ENCODE measurements at regions not wholly inside any gene's neighbourhood (a gene's known extent, or its start where the extent isn't known, plus 50 kb on each side); places are given as distances from the start of the nearest gene placed in this dataset.

- no peak for DNase-seq (ENCODE audit: low spot score)
Observed at GRCh38 chrX:96311366-96311765, 373.3 kb upstream of the DIAPH2 start.

- peak; percentile 1 for DNase-seq (ENCODE audit: low spot score)
Observed at GRCh38 chrX:96314985-96315384, 369.7 kb upstream of the DIAPH2 start.

GRCh38 chrX:96361844-96362243 lies 322.8 kb upstream of the DIAPH2 start:
- no peak for DNase-seq (ENCODE audit: low spot score)

DNA sequence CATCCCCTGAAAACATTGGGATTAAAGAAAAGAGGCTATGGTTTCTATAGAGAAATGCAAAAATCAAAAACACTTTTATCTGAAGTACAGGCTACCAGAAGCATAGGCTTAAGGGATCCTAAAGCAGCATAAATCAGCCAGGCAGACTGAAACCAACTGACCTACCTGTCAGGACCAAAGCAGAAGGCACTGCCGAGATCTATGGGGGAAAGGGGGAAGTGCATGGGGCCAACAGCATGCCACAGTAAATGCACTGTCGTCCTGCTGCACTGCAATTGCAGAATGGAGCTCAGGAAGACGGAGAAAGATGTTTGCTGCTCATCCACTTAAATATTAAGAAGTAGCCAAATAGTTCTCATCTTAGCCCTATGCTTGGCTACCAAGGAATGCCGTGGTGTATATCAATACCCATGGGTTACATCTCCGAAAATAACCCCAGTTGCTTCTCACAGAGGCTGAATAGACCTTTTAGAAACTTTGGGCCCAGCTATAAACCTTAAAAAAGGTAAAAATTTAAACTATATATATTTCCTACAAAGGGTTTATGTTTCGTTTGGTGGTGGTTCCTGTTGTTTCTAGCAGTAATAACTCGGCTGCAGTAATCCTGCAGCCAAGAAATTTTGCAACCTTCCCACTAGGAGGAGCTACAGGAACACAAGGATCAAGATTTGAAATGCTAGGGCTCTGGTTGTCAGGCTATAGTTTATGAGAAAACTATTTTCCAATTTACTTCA lies 312.2 kb upstream of the DIAPH2 start:
- DNase-seq (ENCODE audit: low spot score): peak; percentile 54

- DNase-seq (ENCODE audit: low spot score): no peak
Observed at GRCh38 chrX:96373047-96373355, 311.6 kb upstream of the DIAPH2 start.

GRCh38 chrX:96376266-96376665 lies 308.4 kb upstream of the DIAPH2 start:
- no peak for DNase-seq (ENCODE audit: low spot score)

GRCh38 chrX:96379951-96380350 lies 304.7 kb upstream of the DIAPH2 start:
- DNase-seq (ENCODE audit: low spot score): no peak

DNA sequence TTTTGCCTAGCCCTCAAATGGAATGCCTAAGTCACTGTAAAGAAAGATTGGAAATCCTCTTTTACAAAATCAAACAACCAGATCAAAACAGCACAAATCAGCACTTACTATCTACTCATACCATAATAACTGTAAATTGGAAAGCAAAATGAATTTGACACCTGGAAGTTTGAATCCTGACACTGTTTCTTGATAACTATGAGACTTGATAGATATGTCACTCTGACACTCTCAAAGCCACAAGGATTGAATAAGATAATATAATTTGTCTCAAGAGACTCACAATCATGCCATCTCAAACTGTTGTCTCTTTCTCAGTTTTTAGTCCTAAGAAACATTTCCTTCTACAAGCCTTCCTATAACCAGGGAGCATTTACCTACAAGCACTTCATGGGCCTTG lies 302.6 kb upstream of the DIAPH2 start:
- DNase-seq (ENCODE audit: low spot score): no peak

DNA sequence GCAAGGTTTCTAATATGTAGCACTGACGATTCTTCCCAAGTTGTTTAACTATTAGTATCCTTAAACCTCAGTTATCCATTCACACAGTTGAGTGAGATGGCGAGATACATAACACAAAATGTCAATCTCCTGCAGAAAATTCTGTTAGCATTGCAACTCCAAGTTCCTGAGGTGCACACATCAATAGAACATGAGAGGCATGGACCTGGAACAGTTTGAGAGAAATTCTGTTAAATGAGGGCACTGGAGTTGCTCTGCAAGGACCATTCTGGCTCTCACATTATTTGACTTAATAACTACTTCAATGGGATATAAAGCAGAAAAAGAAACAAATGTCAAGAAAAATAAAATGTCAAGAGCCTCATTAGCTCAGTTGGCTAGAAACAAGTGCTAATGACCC lies 301.2 kb upstream of the DIAPH2 start:
- DNase-seq (ENCODE audit: low spot score): no peak

- no peak for DNase-seq (ENCODE audit: low spot score)
Observed at GRCh38 chrX:96386325-96386724, 298.3 kb upstream of the DIAPH2 start.

- DNase-seq (ENCODE audit: low spot score): no peak
Observed at GRCh38 chrX:96386981-96387380, 297.7 kb upstream of the DIAPH2 start.

- no peak for DNase-seq (ENCODE audit: low spot score)
Observed at GRCh38 chrX:96387801-96388200, 296.8 kb upstream of the DIAPH2 start.

DNA sequence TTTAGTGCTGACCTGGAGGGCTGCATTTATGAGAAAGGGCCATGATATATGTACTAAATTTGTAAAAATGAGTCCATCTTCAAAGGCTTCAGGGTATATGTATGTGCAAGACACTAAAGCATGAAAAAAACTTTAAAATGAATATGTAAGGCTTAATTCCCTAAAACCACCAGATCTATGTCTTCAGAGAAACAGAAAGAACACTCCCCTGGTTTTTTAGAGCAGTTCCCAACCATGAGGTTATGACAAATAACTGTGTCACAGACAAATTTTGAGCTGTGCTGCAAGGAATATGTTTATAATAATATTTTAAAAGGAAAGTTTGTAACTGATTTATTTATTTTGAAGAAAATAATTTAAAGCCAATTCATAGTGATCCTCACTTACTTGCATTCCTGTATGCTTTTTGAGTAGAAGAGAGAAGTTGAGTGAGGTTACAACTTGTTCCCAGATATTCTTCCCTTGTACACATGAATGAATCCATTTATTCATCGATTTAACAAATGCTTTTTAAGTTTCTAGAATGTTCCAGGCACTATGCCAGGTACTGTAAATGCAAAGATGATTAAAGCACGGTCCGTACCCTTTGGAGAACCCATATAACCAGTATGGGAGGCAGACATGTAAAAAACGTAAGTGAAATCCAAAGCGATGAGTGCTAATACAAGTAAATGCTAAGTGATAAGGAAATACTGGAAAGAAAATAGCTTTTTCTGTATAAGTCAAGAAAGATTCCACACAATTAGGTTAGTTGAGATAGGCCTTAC lies 295.2 kb upstream of the DIAPH2 start:
- no peak for DNase-seq (ENCODE audit: low spot score)

DNA sequence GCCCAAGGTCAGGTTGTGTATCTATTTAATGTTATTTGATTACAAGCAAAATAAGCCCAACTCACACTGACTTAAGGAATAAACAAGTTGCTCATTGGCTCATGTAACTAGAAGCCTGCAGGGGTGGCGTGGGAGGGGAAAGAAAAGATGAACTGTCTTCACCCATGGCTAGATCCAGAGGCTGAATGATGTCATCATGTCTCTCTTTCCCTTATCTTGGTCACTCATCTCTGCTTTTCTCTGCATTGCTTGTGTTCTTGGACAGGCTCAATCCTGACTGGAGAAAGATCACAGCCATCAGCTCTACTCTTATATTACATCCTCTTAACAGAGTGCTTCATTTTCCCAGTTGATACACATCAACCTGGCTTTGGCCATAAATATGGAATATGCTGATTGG lies 290.0 kb upstream of the DIAPH2 start:
- no peak for DNase-seq (ENCODE audit: low spot score)

DNA sequence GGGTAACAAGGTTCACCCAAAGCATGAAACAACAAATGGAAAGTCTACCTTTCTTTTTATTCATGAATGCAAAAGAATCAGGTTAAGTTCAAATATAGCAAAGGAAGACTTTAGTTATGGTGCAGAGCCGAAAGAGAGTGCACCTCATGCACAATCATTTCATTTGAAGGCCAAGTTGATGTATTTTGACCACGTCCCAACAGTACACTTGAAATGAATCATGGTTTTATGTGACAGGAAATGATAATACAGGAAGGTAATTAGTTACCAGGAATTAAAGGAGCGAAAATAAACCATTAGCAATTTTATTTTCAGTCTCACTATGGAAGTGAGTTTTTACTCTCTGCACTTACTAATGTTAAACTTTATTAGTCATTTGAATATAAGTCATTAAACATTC lies 281.2 kb upstream of the DIAPH2 start:
- DNase-seq (ENCODE audit: low spot score): no peak

- DNase-seq (ENCODE audit: low spot score): no peak
Observed at GRCh38 chrX:96405842-96406241, 278.8 kb upstream of the DIAPH2 start.

GRCh38 chrX:96407072-96407471 lies 277.6 kb upstream of the DIAPH2 start:
- no peak for DNase-seq (ENCODE audit: low spot score)

DNA sequence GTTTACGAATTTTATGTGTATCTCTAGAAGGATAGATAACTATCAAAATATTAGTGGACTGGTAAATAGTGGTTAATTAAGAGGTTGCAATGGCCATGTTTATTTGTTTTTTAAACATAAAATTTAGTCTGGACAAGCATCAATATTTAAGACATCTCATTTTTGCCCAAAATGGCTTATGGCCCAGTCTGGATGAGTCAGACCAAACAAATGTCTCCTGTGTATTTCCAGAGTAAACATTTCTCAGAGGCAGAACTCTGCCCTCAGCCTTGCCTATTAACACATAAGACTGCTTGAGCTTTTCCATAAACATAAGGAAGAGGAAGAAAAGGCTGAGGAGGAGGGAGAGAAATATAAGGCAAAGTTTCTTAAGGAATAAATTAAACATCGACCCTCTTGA lies 277.1 kb upstream of the DIAPH2 start:
- DNase-seq (ENCODE audit: low spot score): no peak

GRCh38 chrX:96407981-96408380 lies 276.7 kb upstream of the DIAPH2 start:
- no peak for DNase-seq (ENCODE audit: low spot score)

GRCh38 chrX:96410927-96411326 lies 273.7 kb upstream of the DIAPH2 start:
- no peak for DNase-seq (ENCODE audit: low spot score)

DNA sequence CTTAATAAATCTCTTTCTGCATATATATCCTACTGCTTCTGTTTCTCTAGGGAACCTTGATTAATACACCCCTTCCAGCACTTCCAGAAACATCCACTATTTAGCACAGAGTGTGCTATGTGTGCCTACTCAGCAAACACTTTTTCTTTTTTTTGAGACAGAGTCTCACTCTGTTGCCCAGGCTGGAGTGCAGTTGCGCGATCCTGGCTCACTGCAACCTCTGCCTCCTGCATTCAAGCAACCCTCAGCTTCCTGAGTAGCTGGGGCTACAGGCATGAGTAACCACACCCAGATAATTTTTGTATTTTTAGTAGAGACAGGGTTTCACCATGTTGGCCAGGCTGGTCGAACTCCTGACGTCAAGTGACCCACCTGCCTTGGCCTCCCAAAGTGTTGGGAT lies 266.9 kb upstream of the DIAPH2 start:
- no peak for DNase-seq (ENCODE audit: low spot score)

DNA sequence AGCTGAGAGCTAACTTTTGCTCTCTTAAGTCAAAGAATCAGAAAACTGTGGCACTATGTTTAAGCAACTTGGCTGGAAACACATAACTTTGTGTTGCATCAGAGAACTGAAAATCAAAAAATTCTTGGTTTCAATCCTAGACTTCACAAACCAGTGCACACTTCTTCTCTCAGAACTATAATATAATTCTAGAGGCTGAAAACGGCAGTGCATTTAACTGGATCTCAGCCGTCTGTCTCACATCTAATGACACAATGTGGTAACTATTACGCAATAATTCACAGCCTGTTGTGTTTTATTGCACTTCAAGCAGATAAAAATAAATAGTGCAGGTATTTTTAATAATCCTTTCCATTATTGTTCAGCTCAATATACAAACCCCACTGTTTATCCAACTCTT lies 260.6 kb upstream of the DIAPH2 start:
- no peak for DNase-seq (ENCODE audit: low spot score)

- peak; percentile 3 for DNase-seq (ENCODE audit: low spot score)
Observed at GRCh38 chrX:96425200-96425599, 259.4 kb upstream of the DIAPH2 start.
